ENCODE measurements at regions not wholly inside any gene's neighbourhood (a gene's known extent, or its start where the extent isn't known, plus 50 kb on each side); places are given as distances from the start of the nearest gene placed in this dataset.

- ATAC-seq (ENCODE audit: poor library complexity) = no peak
- H3K36me3 ChIP-seq (ENCODE audit: insufficient read depth, low read length) = no peaks in the 10 kb centered on the region
- H3K4me1 Mint-ChIP-seq (ENCODE audit: low read depth) = no peaks in the 10 kb centered on the region
- H3K27me3 Mint-ChIP-seq = no peaks in the 10 kb centered on the region
- ChIA-PET CTCF (no interaction called here), POLR2A (no interaction called here)
- H3K27ac ChIP-seq (ENCODE audit: low read depth in 1 of 2, low read length in 2 of 2) = no peak overlapping the region
- no peaks in the 10 kb centered on the region for H3K4me1 ChIP-seq (ENCODE audit: insufficient read depth, low read length)
- no peak for TF ChIP-seq CTCF (IDR thresholded peaks at IDR 0.05)
- no peak overlapping the region for H3K27ac Mint-ChIP-seq
- no peaks in the 10 kb centered on the region for H3K27me3 ChIP-seq (ENCODE audit: control insufficient read depth in 1 of 2, insufficient read depth in 2 of 2, low read length in 2 of 2)
- no peak overlapping the region for H3K4me3 Mint-ChIP-seq
- no peaks in the 10 kb centered on the region for H3K9me3 ChIP-seq (ENCODE audit: control insufficient read depth in 1 of 2, insufficient read depth in 1 of 2, low read length in 2 of 2)
- DNase-seq = no peak
- H3K9me3 Mint-ChIP-seq = peaks cover 8% of the 10 kb centered on the region
- no peaks in the 10 kb centered on the region for H3K36me3 Mint-ChIP-seq (ENCODE audit: low read depth)
- no peak overlapping the region for H3K4me3 ChIP-seq (ENCODE audit: low read length)
- intact Hi-C loops (cut with DNase I, micrococcal nuclease) = no loop called here
Measured at GRCh38 chr6:77403424-77403823, 59.9 kb downstream of the HTR1B start.

GRCh38 chr6:77401231-77401630 lies 62.1 kb downstream of the HTR1B start:
- H3K4me1 Mint-ChIP-seq (ENCODE audit: low read depth) = no peaks in the 10 kb centered on the region
- POLR2A ChIA-PET = no interaction called here
- ATAC-seq (ENCODE audit: poor library complexity) = no peak

GRCh38 chr6:77397561-77397960 lies 65.7 kb downstream of the HTR1B start:
- Histone ChIP-seq H3K27me3 (ENCODE audit: control insufficient read depth in 1 of 2, insufficient read depth in 2 of 2, low read length in 2 of 2) (no peaks in the 10 kb centered on the region), H3K36me3 (ENCODE audit: insufficient read depth, low read length) (no peaks in the 10 kb centered on the region), H3K9me3 (ENCODE audit: control insufficient read depth in 1 of 2, insufficient read depth in 1 of 2, low read length in 2 of 2) (no peaks in the 10 kb centered on the region), H3K4me3 (ENCODE audit: low read length) (no peak overlapping the region), H3K4me1 (ENCODE audit: insufficient read depth, low read length) (no peaks in the 10 kb centered on the region), H3K27ac (ENCODE audit: low read depth in 1 of 2, low read length in 2 of 2) (no peak overlapping the region)
- no peak for TF ChIP-seq CTCF (IDR thresholded peaks at IDR 0.05)
- Mint-ChIP-seq H3K4me1 (ENCODE audit: low read depth) (no peaks in the 10 kb centered on the region), H3K9me3 (peaks cover 8% of the 10 kb centered on the region), H3K4me3 (no peak overlapping the region), H3K36me3 (ENCODE audit: low read depth) (no peaks in the 10 kb centered on the region), H3K27ac (no peak overlapping the region), H3K27me3 (no peaks in the 10 kb centered on the region)
- POLR2A ChIA-PET = no interaction called here
- ATAC-seq (ENCODE audit: poor library complexity) (no peak), DNase-seq (no peak)
- intact Hi-C loops (cut with DNase I, micrococcal nuclease) = no loop called here
- CTCF ChIA-PET = no interaction called here

More at GRCh38 chr6:77401231-77401630, 62.1 kb downstream of the HTR1B start:
- H3K4me3 Mint-ChIP-seq = no peak overlapping the region
- intact Hi-C loops (cut with DNase I, micrococcal nuclease) = no loop called here
- CTCF ChIA-PET = no interaction called here
- H3K27ac Mint-ChIP-seq = no peak overlapping the region
- TF ChIP-seq CTCF (IDR thresholded peaks at IDR 0.05) = no peak
- no peaks in the 10 kb centered on the region for H3K4me1 ChIP-seq (ENCODE audit: insufficient read depth, low read length)
- peaks cover 8% of the 10 kb centered on the region for H3K9me3 Mint-ChIP-seq
- no peak for DNase-seq
- H3K27me3 ChIP-seq (ENCODE audit: control insufficient read depth in 1 of 2, insufficient read depth in 2 of 2, low read length in 2 of 2) = no peaks in the 10 kb centered on the region
- H3K27me3 Mint-ChIP-seq = no peaks in the 10 kb centered on the region
- no peak overlapping the region for H3K4me3 ChIP-seq (ENCODE audit: low read length)
- no peaks in the 10 kb centered on the region for H3K36me3 ChIP-seq (ENCODE audit: insufficient read depth, low read length)
- no peaks in the 10 kb centered on the region for H3K36me3 Mint-ChIP-seq (ENCODE audit: low read depth)
- no peaks in the 10 kb centered on the region for H3K9me3 ChIP-seq (ENCODE audit: control insufficient read depth in 1 of 2, insufficient read depth in 1 of 2, low read length in 2 of 2)
- no peak overlapping the region for H3K27ac ChIP-seq (ENCODE audit: low read depth in 1 of 2, low read length in 2 of 2)

Measured in CD4-positive, alpha-beta T cell (primary cell).